SHP77 treated with DMSO at 0.1 percent for 48 hours (cell line): ENCODE measurements at regions not wholly inside any gene's neighbourhood (a gene's known extent, or its start where the extent isn't known, plus 50 kb on each side); places are given as distances from the start of the nearest gene placed in this dataset.

ENCODE experiments used
- DNase-seq: peaks from one replicate; lab custom pipeline; 2025; lab: John Stamatoyannopoulos, UW

GRCh38 chr2:129646107-129646506 is 333.4 kb upstream of the RAB6C start:
- no peak for DNase-seq

- DNase-seq = no peak
These were observed 326.2 kb upstream of the RAB6C start for GRCh38 chr2:129653246-129653645.

GRCh38 chr2:129654331-129654730 is 325.1 kb upstream of the RAB6C start:
- no peak for DNase-seq

GRCh38 chr2:129656081-129656598 is 323.3 kb upstream of the RAB6C start:
- no peak for DNase-seq

- no peak for DNase-seq
These were observed 321.0 kb upstream of the RAB6C start for GRCh38 chr2:129658430-129658829.

- DNase-seq = no peak
These were observed 317.5 kb upstream of the RAB6C start for GRCh38 chr2:129661935-129662334.

GRCh38 chr2:129667577-129667976 is 311.9 kb upstream of the RAB6C start:
- DNase-seq = no peak

GRCh38 chr2:129672521-129672920 is 306.9 kb upstream of the RAB6C start:
- DNase-seq = no peak

- no peak for DNase-seq
These were observed 306.2 kb upstream of the RAB6C start for GRCh38 chr2:129673234-129673633.

GRCh38 chr2:129673847-129674711 is 305.4 kb upstream of the RAB6C start:
- DNase-seq = no peak

- no peak for DNase-seq
These were observed 300.7 kb upstream of the RAB6C start for GRCh38 chr2:129678751-129679150.

- DNase-seq = no peak
These were observed 297.7 kb upstream of the RAB6C start for GRCh38 chr2:129681788-129682187.

- DNase-seq = no peak
These were observed 289.6 kb upstream of the RAB6C start for GRCh38 chr2:129689653-129690448.

- DNase-seq = no peak
These were observed 284.0 kb upstream of the RAB6C start for GRCh38 chr2:129695496-129695895.

- no peak for DNase-seq
These were observed 280.9 kb upstream of the RAB6C start for GRCh38 chr2:129698593-129698992.

- DNase-seq = no peak
These were observed 279.5 kb upstream of the RAB6C start for GRCh38 chr2:129699781-129700573.

- no peak for DNase-seq
These were observed 276.9 kb upstream of the RAB6C start for GRCh38 chr2:129702416-129703176.

- no peak for DNase-seq
These were observed 274.4 kb upstream of the RAB6C start for GRCh38 chr2:129705085-129705484.

- no peak for DNase-seq
These were observed 271.7 kb upstream of the RAB6C start for GRCh38 chr2:129707800-129708199.

- DNase-seq = no peak
These were observed 271.1 kb upstream of the RAB6C start for GRCh38 chr2:129708221-129708967.
